ENCODE measurements at regions not wholly inside any gene's neighbourhood (a gene's known extent, or its start where the extent isn't known, plus 50 kb on each side); places are given as distances from the start of the nearest gene placed in this dataset.

DNA sequence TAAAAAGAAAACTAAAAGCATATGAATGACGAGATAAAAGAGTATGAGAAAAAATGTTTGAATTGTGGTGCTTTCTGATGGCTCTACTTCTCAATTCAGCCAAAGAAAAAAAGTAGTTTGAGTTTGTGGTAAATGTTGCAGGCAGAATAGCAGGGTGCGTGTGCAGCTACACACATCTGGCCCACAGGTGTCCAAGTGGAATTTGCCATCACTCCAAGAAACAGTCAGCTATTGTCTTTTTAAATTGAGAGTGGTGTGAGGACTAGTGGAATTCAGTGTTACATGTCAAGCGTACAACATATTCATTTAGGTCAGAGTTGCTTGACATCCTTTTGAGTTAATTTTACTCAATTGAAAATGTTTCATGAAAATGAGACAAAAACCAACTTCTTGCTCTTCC is 424.8 kb upstream of the MAD2L1 start:
- TF ChIP-seq, protein P1, sequence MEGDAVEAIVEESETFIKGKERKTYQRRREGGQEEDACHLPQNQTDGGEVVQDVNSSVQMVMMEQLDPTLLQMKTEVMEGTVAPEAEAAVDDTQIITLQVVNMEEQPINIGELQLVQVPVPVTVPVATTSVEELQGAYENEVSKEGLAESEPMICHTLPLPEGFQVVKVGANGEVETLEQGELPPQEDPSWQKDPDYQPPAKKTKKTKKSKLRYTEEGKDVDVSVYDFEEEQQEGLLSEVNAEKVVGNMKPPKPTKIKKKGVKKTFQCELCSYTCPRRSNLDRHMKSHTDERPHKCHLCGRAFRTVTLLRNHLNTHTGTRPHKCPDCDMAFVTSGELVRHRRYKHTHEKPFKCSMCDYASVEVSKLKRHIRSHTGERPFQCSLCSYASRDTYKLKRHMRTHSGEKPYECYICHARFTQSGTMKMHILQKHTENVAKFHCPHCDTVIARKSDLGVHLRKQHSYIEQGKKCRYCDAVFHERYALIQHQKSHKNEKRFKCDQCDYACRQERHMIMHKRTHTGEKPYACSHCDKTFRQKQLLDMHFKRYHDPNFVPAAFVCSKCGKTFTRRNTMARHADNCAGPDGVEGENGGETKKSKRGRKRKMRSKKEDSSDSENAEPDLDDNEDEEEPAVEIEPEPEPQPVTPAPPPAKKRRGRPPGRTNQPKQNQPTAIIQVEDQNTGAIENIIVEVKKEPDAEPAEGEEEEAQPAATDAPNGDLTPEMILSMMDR (conservative IDR thresholded peaks at IDR 0.05; ENCODE audit: low read depth, low read length): no peak
- TF ChIP-seq EZH2 (IDR thresholded peaks at IDR 0.05; ENCODE audit: borderline replicate concordance, low read depth, low read length, poor library complexity, severe bottlenecking): no peak
